Peyer's patch (tissue), 4 donors: ENCODE measurements at regions not wholly inside any gene's neighbourhood (a gene's known extent, or its start where the extent isn't known, plus 50 kb on each side); places are given as distances from the start of the nearest gene placed in this dataset.

Experiments
- CTCF ChIP-seq, 6 experiments: fragments of 450-650 bp in 4 of 6; fragments of 200-600 bp in 2 of 6; sonication (generic) in 1 of 6; IDR thresholded peaks; one replicate each; pipeline ENCODE4 v1.5.1; 2017 to 2019; ENCODE audit warnings: antibody characterized with exemption in 6 of 6, mild to moderate bottlenecking in 3 of 6, moderate library complexity in 1 of 6
- POLR2A ChIP-seq, 2 donors: fragments of 450-650 bp; IDR thresholded peaks; one replicate each; pipeline ENCODE4 v1.5.1; 2017; ENCODE audit warnings: antibody characterized with exemption in 2 of 2, mild to moderate bottlenecking in 2 of 2, moderate library complexity in 2 of 2

GRCh38 chr16:14350081-14350480, 279.0 kb downstream of the MRTFB start:
- no peak for TF ChIP-seq POLR2A (IDR thresholded peaks at IDR 0.05)
- TF ChIP-seq CTCF (IDR thresholded peaks at IDR 0.05): no peak
